ENCODE measurements at regions not wholly inside any gene's neighbourhood (a gene's known extent, or its start where the extent isn't known, plus 50 kb on each side); places are given as distances from the start of the nearest gene placed in this dataset.

DNA sequence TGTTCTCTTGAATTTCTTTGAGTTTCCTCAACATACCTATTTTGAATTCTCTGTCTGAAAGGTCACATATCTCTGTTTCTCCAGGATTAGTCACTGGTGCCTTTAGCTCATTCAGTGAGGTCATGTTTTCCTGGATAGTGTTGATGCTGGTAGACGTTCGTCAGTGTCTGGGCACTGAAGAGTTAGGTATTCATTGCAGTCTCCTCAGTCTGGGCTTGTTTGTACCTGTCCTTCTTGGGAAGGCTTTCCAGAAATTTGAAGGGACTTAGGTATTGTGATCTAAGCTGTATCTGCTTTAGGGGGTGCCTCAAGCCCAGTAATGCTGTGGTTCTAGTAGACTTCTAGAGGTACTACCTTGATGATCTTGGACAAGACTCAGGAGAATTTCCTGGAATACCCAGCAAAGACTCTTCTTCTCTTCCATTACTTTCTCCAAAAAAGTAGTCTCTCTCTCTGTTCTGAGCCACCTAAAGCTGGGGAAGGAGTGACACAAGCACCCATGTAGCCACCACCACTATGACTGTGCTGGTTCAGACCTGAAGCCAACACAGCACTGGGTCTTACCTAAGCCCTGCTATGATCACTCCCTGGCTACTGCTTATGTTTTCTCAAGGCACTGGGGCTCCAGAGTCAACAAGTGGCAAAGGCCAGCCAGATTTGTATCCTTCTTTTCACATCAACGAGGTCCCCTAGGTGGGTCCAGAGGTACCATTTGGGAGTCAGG, 852.0 kb downstream of the BCL11A start:
- TF ChIP-seq, protein P1, sequence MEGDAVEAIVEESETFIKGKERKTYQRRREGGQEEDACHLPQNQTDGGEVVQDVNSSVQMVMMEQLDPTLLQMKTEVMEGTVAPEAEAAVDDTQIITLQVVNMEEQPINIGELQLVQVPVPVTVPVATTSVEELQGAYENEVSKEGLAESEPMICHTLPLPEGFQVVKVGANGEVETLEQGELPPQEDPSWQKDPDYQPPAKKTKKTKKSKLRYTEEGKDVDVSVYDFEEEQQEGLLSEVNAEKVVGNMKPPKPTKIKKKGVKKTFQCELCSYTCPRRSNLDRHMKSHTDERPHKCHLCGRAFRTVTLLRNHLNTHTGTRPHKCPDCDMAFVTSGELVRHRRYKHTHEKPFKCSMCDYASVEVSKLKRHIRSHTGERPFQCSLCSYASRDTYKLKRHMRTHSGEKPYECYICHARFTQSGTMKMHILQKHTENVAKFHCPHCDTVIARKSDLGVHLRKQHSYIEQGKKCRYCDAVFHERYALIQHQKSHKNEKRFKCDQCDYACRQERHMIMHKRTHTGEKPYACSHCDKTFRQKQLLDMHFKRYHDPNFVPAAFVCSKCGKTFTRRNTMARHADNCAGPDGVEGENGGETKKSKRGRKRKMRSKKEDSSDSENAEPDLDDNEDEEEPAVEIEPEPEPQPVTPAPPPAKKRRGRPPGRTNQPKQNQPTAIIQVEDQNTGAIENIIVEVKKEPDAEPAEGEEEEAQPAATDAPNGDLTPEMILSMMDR (IDR thresholded peaks at IDR 0.05; ENCODE audit: poor library complexity, severe bottlenecking): no peak
- TF ChIP-seq EZH2 (IDR thresholded peaks at IDR 0.05; ENCODE audit: borderline replicate concordance, insufficient read depth, low read length, poor library complexity, severe bottlenecking): no peak
- TF ChIP-seq EP300 (conservative IDR thresholded peaks at IDR 0.05; ENCODE audit: poor library complexity, severe bottlenecking): no peak
- TF ChIP-seq SMC3 (conservative IDR thresholded peaks at IDR 0.05; ENCODE audit: poor library complexity): no peak
- no peak for TF ChIP-seq POLR2AphosphoS5 (IDR thresholded peaks at IDR 0.05)
- no peak for TF ChIP-seq MXI1 (conservative IDR thresholded peaks at IDR 0.05; ENCODE audit: poor library complexity, severe bottlenecking)
